Muscle of leg (tissue), 3 donors: ENCODE measurements at regions not wholly inside any gene's neighbourhood (a gene's known extent, or its start where the extent isn't known, plus 50 kb on each side); places are given as distances from the start of the nearest gene placed in this dataset.

Experiments used
- DNase-seq: peaks from one replicate; pipeline ENCODE4 v3.0.0; 2013
- H3K27ac ChIP-seq: one replicate; pipeline ENCODE4 v1.5.1; 2013; ENCODE audit warnings: mild to moderate bottlenecking, low read length, control low read depth
- H3K27me3 ChIP-seq: one replicate; pipeline ENCODE4 v1.6.1; 2013; ENCODE audit warnings: low read length; ENCODE audit not compliant: control insufficient read depth, insufficient read depth
- H3K36me3 ChIP-seq: one replicate; pipeline ENCODE4 v1.6.1; 2013; ENCODE audit warnings: low read length; ENCODE audit not compliant: control insufficient read depth, insufficient read depth
- H3K4me1 ChIP-seq: one replicate; pipeline ENCODE4 v1.6.1; 2013; ENCODE audit warnings: low read length; ENCODE audit not compliant: control insufficient read depth, insufficient read depth
- H3K4me3 ChIP-seq: one replicate; pipeline ENCODE4 v1.5.1; 2013; ENCODE audit warnings: low read length, control low read depth
- H3K9me3 ChIP-seq: replicated peaks from 2 replicates; pipeline ENCODE4 v1.6.1; 2013; ENCODE audit warnings: low read depth, low read length; ENCODE audit not compliant: control insufficient read depth
- WGBS: methylation state at CpG from one replicate; pipeline ENCODE4 v1.1.5; 2013; ENCODE audit warnings: missing lambda C conversion rate; ENCODE audit not compliant: insufficient coverage; 5-methylcytosine and 5-hydroxymethylcytosine counted together

GRCh38 chr21:17334484-17334883 lies 178.4 kb upstream of the CXADR start:
- no peak for DNase-seq
- no peak overlapping the region for H3K27ac ChIP-seq
- no peaks in the 10 kb centered on the region for H3K4me1 ChIP-seq
- no peak overlapping the region for H3K4me3 ChIP-seq
- H3K9me3 ChIP-seq = no peaks in the 10 kb centered on the region
- H3K36me3 ChIP-seq = no peaks in the 10 kb centered on the region
- no peaks in the 10 kb centered on the region for H3K27me3 ChIP-seq
- WGBS = 60% methylated on average over 3 of the region's 3 CpGs

- H3K27ac ChIP-seq = no peak overlapping the region
- no peak overlapping the region for H3K4me3 ChIP-seq
- no peaks in the 10 kb centered on the region for H3K27me3 ChIP-seq
- peaks cover 5% of the 10 kb centered on the region for H3K9me3 ChIP-seq
- WGBS = no CpG with 5 or more reads among the region's 3 CpGs
- H3K4me1 ChIP-seq = no peaks in the 10 kb centered on the region
- H3K36me3 ChIP-seq = no peaks in the 10 kb centered on the region
- no peak for DNase-seq
Observed at GRCh38 chr21:17340081-17340480, 172.8 kb upstream of the CXADR start.

- peak; percentile 12 for DNase-seq
- Histone ChIP-seq H3K27me3 (no peaks in the 10 kb centered on the region), H3K9me3 (peaks cover 5% of the 10 kb centered on the region), H3K27ac (no peak overlapping the region), H3K4me3 (no peak overlapping the region), H3K36me3 (no peaks in the 10 kb centered on the region), H3K4me1 (no peaks in the 10 kb centered on the region)
- WGBS = no CpG with 5 or more reads among the region's 2 CpGs
Observed at GRCh38 chr21:17343055-17343454, 169.8 kb upstream of the CXADR start.

GRCh38 chr21:17348357-17348756 lies 164.5 kb upstream of the CXADR start:
- WGBS = 100% methylated on average over 1 of the region's 3 CpGs
- Histone ChIP-seq H3K36me3 (no peaks in the 10 kb centered on the region), H3K4me1 (peaks cover 2% of the 10 kb centered on the region), H3K9me3 (peaks cover 2% of the 10 kb centered on the region), H3K27me3 (no peaks in the 10 kb centered on the region), H3K4me3 (no peak overlapping the region), H3K27ac (no peak overlapping the region)
- DNase-seq = no peak

- H3K27ac ChIP-seq = no peak overlapping the region
- no peaks in the 10 kb centered on the region for H3K36me3 ChIP-seq
- peaks cover 2% of the 10 kb centered on the region for H3K9me3 ChIP-seq
- no peak overlapping the region for H3K4me3 ChIP-seq
- WGBS = no CpG with 5 or more reads among the region's 1 CpG
- H3K27me3 ChIP-seq = no peaks in the 10 kb centered on the region
- peaks cover 2% of the 10 kb centered on the region for H3K4me1 ChIP-seq
- DNase-seq = no peak
Observed at GRCh38 chr21:17348849-17349248, 164.0 kb upstream of the CXADR start.

- H3K27me3 ChIP-seq = no peaks in the 10 kb centered on the region
- H3K4me3 ChIP-seq = no peak overlapping the region
- H3K9me3 ChIP-seq = no peaks in the 10 kb centered on the region
- WGBS = 95% methylated on average over 2 of the region's 2 CpGs
- H3K4me1 ChIP-seq = peaks cover 2% of the 10 kb centered on the region
- H3K36me3 ChIP-seq = no peaks in the 10 kb centered on the region
- no peak for DNase-seq
- no peak overlapping the region for H3K27ac ChIP-seq
Observed at GRCh38 chr21:17351766-17352165, 161.1 kb upstream of the CXADR start.

- DNase-seq = peak; percentile 7
- Histone ChIP-seq H3K4me3 (no peak overlapping the region), H3K4me1 (peaks cover 2% of the 10 kb centered on the region), H3K27me3 (no peaks in the 10 kb centered on the region), H3K36me3 (no peaks in the 10 kb centered on the region), H3K9me3 (no peaks in the 10 kb centered on the region), H3K27ac (no peak overlapping the region)
- WGBS = 83% methylated on average over 1 of the region's 3 CpGs
Observed at GRCh38 chr21:17352996-17353655, 159.7 kb upstream of the CXADR start.

- H3K36me3 ChIP-seq = no peaks in the 10 kb centered on the region
- H3K27ac ChIP-seq = no peak overlapping the region
- H3K4me1 ChIP-seq = no peaks in the 10 kb centered on the region
- no peaks in the 10 kb centered on the region for H3K27me3 ChIP-seq
- H3K4me3 ChIP-seq = no peak overlapping the region
- WGBS = 86% methylated on average over 2 of the region's 2 CpGs
- H3K9me3 ChIP-seq = no peaks in the 10 kb centered on the region
- DNase-seq = no peak
Observed at GRCh38 chr21:17359781-17360180, 153.1 kb upstream of the CXADR start.

- WGBS = 100% methylated on average over 1 of the region's 3 CpGs
Observed at GRCh38 chr21:17368748-17369363, 144.0 kb upstream of the CXADR start.

GRCh38 chr21:17370263-17370662 lies 142.6 kb upstream of the CXADR start:
- WGBS = 44% methylated on average over 2 of the region's 5 CpGs
- Histone ChIP-seq H3K9me3 (no peaks in the 10 kb centered on the region), H3K27me3 (no peaks in the 10 kb centered on the region), H3K27ac (no peak overlapping the region), H3K4me1 (no peaks in the 10 kb centered on the region), H3K4me3 (no peak overlapping the region), H3K36me3 (no peaks in the 10 kb centered on the region)
- DNase-seq = no peak

More at GRCh38 chr21:17368748-17369363, 144.0 kb upstream of the CXADR start:
- Histone ChIP-seq H3K27me3 (no peaks in the 10 kb centered on the region), H3K36me3 (no peaks in the 10 kb centered on the region), H3K4me1 (no peaks in the 10 kb centered on the region), H3K4me3 (no peak overlapping the region), H3K27ac (no peak overlapping the region), H3K9me3 (no peaks in the 10 kb centered on the region)
- no peak for DNase-seq
